T-helper 2 cell treated with Interferon-gamma antibody and Interleukin-4, amounts not matched to agents 100 ng/mL and 5 ng/mL, for 36 hours (primary cell): ENCODE measurements at regions not wholly inside any gene's neighbourhood (a gene's known extent, or its start where the extent isn't known, plus 50 kb on each side); places are given as distances from the start of the nearest gene placed in this dataset.
"Not testable (repeated sequence)": the region's sequence is repeated elsewhere in the genome, so short reads cannot be mapped to it uniquely, and the experiment has no call there.

Experiments used
- intact Hi-C: fragments of 100-400 bp; cut with micrococcal nuclease; formaldehyde crosslinking; loops from one replicate; pipeline ENCODE4 v1.15.1; 2023

- intact Hi-C loops = no loop called here
Observed at GRCh38 chr12:31822761-31823160, 93.9 kb upstream of the AMN1 start.

DNA sequence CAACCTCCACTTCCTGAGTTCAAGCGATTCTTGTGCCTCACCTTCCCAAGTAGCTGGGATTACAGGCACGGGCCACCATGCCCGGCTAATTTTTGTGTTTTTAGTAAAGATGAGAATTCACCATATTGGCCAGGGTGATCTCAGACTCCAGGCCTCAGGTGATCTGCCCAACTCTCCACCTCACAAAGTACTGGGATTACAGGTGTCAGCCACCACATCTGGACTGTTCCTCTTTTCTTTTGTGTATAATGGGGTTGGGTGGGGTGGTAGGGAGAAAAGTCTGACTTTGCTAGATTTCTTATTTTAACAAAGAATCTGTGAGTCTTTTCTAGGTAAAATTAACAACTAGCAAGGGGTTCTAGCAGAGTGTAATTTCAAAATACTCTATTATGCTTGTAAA lies 92.7 kb upstream of the AMN1 start:
- intact Hi-C loops = no loop called here

DNA sequence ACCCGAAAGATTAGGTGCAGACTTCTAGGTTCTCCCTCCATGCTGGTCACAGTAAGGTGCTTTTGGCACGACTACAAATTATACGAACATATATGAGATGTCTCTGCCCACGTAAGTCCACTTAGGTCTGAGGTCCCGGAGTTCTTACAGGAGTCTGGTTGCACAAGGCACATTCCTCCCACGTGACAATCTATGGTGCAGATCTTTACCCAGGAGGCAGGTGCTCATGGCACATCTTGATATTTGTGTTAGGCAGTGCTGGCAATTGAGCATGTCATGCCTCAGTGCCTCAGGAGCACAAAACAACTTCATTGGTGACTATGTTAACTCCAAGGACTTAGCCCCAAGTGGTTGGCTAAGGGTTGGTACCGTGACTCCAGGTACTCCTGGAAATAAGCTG lies 92.0 kb upstream of the AMN1 start:
- intact Hi-C loops = no loop called here

DNA sequence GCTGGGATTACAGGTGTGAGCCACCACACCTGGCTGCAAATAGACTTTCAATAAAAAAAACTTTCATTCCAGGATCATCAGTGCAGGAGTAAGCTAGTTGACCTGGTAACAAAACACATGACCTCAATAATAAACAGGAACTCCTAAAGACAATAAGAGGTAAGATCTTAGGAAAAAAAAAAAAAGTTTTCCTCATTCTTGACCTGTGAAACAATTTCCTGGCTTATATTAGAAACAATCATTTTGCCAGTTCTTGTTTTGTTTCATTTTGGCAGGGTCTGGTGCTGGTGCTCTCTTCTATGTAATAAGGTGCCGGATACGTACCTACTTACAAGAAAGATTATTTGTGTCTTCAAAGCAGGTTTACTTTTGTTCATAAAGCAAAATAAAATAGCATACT lies 90.6 kb upstream of the AMN1 start:
- intact Hi-C loops = no loop called here

DNA sequence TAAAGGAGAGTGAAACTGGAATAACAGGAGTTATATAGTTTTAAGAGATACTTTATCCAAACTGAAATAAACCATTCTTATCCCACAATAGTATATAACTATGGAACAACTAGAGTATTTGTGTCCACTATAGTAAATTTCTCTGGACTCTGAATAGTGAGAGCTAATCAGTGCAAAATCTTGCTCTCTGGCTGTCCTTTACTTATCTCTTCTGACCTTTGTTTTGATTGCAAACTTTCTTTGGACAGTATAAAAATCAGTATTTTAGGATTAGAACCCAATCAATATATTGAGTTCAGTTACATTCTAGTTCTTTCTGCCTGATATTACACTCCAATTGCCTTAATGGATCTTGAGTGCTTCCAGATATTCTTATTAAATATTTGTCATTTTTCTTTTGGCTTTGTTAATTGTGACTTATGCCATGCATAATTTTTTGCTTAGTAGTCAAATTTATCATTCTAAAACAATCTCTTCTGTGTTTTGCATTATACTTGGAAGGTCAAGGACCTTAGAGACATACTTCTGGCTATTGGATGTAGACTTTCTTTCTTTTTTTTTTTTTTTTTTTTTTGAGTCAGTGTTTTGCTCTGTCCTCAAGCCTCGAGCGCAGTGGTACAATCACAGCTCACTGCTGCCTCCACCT lies 89.9 kb upstream of the AMN1 start:
- intact Hi-C loops = no loop called here

GRCh38 chr12:31817120-31817519 lies 88.3 kb upstream of the AMN1 start:
- intact Hi-C loops = no loop called here

DNA sequence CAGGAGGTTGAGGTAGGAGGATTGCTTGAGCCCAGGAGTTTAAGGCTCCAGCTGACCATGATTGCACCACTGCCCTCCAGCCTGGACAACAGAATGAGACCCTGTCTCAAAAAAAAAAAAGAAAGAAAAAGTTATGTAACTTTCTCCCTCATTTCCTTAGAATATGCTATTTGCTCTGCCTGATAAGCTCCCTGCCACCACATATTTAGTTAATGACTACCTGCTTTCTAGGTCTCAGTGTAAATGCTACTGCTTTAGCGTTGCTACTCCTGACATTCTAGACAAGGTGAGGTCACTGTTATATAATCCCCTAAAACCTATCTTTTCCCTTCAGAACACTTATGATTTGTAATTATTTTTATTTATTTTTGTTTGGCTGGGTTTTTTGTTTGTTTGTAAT lies 86.3 kb upstream of the AMN1 start:
- intact Hi-C loops = no loop called here

DNA sequence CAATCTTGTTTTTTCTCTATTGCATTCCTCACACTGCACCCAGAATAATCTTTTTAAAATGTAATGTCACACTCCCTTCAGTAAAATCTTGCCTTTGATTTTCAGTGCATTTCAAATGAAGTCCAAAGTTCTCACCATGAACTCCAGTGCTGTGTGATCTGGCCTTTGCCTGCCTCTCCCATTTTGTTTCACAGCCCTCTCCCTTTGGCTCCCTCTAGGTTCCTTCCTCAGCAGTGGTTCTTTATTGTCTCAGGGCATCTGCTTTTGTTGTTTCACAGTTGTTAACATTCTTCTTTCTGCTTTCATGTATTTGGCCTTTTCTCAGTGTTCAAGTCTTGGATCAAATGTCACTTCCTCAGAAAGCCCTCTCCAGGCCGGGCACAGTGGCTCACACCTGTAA lies 84.5 kb upstream of the AMN1 start:
- intact Hi-C loops = no loop called here

- intact Hi-C loops = no loop called here
Observed at GRCh38 chr12:31807773-31808097, 78.9 kb upstream of the AMN1 start.

DNA sequence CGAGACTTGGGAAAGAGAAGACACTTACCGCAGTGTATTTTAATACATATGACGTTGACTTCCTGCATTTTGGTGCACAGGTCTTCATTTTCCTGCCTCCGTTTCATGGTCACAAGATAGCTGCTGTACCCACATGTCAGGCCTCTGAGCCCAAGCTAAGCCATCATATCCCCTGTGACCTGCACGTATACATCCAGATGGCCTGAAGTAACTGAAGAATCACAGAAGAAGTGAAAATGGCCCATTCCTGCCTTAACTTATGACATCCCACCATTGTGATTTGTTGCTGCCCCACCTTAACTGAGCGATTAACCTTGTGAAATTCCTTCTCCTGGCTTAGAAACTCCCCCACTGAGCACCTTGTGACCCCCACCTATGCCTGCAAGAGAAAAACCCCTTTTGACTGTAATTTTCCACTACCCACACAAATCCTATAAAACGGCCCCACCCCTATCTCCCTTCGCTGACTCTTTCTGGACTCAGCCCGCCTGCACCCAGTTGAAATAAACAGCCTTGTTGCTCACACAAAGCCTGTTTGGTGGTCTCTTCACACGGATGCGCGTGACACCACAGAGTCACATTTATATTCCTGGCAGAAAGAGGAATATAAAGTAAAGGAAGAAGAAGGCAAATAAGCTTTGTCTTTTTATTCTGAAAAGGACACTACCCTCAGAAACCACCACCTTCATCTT lies 78.4 kb upstream of the AMN1 start:
- intact Hi-C loops = not testable (repeated sequence)

- intact Hi-C loops = not testable (repeated sequence)
Observed at GRCh38 chr12:31805681-31806080, 76.9 kb upstream of the AMN1 start.

- intact Hi-C loops = loop anchor here (5.0 kb wide), 3 partner anchors 77 to 153 kb away; partner anchors contain the start of genes AMN1 and RESF1
Observed at GRCh38 chr12:31804707-31805106, 75.9 kb upstream of the AMN1 start.

GRCh38 chr12:31804185-31804504 lies 75.3 kb upstream of the AMN1 start:
- intact Hi-C loops = loop anchor here (5.0 kb wide), 3 partner anchors 77 to 153 kb away; partner anchors contain the start of genes AMN1 and RESF1

DNA sequence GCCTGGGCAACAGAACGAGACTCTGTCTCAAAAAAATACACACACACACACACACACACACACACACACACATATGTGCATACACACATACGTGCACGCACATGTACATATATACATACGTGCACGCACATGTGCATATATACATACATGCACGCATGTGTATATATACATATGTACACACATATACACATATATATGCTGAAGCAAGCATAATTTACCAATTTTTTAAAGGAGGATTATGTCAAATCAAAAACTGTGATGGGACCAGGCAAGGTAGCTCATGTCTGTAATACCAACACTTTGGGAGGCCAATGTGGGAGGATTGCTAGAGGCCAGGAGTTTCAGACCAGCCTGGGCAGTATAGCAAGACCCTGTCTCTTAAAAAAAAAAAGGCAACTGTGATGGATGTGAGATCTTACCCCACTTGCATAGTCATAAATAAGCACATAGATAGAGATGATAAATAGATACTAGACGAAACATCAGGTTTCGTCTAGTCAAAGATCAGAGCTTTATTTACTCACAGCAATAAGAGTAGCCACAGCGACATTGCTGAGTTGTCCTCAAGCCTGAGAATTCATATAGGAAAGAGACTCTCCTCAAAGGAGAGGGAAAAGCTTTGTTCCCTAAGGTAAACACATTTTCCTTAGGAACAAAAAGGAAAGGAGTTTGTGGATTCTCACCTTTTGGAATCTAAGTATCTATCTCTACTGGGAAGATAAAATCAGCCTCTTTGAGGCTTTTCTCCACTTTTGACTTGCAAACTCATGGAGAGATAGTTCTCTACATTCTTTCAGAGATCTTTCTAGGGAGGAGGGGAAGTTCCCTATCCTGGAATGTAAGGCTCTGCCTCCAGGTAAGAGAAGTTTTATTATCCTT lies 74.7 kb upstream of the AMN1 start:
- intact Hi-C loops = loop anchor here (5.0 kb wide), 3 partner anchors 76 to 154 kb away; partner anchors contain the start of genes AMN1 and RESF1

- intact Hi-C loops = loop anchor here (5.0 kb wide), 3 partner anchors 75 to 155 kb away; partner anchors contain the start of genes AMN1 and RESF1
Observed at GRCh38 chr12:31801872-31802271, 73.1 kb upstream of the AMN1 start.

DNA sequence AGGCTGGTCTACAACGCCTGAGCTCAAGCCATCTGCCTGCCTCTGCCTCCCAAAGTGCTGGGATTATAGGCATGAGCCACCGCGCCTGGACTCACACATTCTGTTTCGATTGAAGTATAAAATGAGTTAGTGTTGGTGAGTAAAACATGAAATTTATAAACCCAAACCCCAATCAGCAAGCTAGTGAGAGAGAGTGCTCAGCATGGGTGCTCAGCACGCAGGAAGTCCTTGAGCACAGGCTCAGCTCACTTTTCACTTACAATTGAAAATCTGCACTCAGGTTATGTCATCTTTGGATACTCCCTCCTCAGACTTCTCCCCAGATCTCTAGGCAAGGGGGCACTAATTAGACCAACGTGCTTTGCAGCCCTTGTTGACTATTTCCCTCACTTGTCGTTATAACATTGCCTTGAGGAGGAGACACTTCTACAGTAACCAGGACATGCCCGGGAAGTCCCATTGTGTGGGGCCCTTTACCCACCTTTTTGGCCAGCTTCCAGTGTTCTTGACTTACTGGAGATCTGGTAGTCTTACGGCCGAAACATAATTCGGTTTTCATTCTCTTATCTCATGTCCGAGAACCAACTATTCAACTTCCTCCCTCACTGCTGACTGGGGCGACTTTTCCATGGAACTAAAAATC lies 68.5 kb upstream of the AMN1 start:
- intact Hi-C loops = no loop called here

GRCh38 chr12:31796270-31796951 lies 67.6 kb upstream of the AMN1 start:
- intact Hi-C loops = no loop called here

- intact Hi-C loops = no loop called here
Observed at GRCh38 chr12:31794745-31795144, 65.9 kb upstream of the AMN1 start.

GRCh38 chr12:31791265-31791664 lies 62.4 kb upstream of the AMN1 start:
- intact Hi-C loops = not testable (repeated sequence)

- intact Hi-C loops = no loop called here
Observed at GRCh38 chr12:31790759-31791158, 61.9 kb upstream of the AMN1 start.

DNA sequence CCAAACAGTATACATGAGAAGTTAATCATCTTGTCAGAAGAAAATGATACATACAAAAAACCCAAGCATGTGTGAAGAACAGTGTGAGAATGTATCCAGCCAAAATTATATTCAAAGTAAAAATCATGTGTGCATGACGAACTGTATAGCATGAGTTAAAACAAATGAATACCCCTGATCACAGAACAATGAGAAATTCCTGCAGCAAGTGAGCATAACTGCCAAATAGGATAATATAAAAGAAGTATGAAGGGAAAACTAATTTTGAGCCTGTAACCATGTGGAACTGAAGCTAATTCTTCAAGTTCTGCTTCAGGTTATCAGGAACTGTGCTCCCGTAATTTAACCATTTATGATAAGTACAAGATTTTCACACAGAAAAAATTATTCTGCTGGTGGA lies 56.5 kb upstream of the AMN1 start:
- intact Hi-C loops = no loop called here
